ENCODE measurements at regions not wholly inside any gene's neighbourhood (a gene's known extent, or its start where the extent isn't known, plus 50 kb on each side); places are given as distances from the start of the nearest gene placed in this dataset.

- CTCF ChIA-PET = no interaction called here
Measured at GRCh38 chr5:173378727-173379126, 50.5 kb upstream of the STC2 start.

More at GRCh38 chr5:173378727-173379126, 50.5 kb upstream of the STC2 start:
- Histone ChIP-seq H3K4me1 (ENCODE audit: insufficient read depth, low read length) (no peaks in the 10 kb centered on the region), H3K4me3 (ENCODE audit: low read length) (no peak overlapping the region), H3K27me3 (ENCODE audit: insufficient read depth, low read length, poor library complexity, severe bottlenecking) (no peaks in the 10 kb centered on the region), H3K36me3 (ENCODE audit: insufficient read depth, low read length) (no peaks in the 10 kb centered on the region), H3K27ac (ENCODE audit: low read depth, low read length) (no peak overlapping the region), H3K9me3 (ENCODE audit: low read length) (no peaks in the 10 kb centered on the region)
- Mint-ChIP-seq H3K9me3 (peaks cover 0 to 2% (median 0%) of the 10 kb centered on the region in 5 donors), H3K4me1 (no peaks in the 10 kb centered on the region), H3K36me3 (no peaks in the 10 kb centered on the region), H3K4me3 (no peak overlapping the region), H3K27me3 (peaks cover 13 to 18% of the 10 kb centered on the region in 2 donors), H3K27ac (no peak overlapping the region)
- POLR2A ChIA-PET = no interaction called here
- no peak for DNase-seq

Data from CD8-positive, alpha-beta memory T cell (primary cell).